Anterior cingulate cortex (tissue), 58 donors: ENCODE measurements at regions not wholly inside any gene's neighbourhood (a gene's known extent, or its start where the extent isn't known, plus 50 kb on each side); places are given as distances from the start of the nearest gene placed in this dataset.

Experiments
- DNase-seq, 58 donors: peaks; one replicate each; lab custom pipeline; 2025; lab: John Stamatoyannopoulos, UW

DNA sequence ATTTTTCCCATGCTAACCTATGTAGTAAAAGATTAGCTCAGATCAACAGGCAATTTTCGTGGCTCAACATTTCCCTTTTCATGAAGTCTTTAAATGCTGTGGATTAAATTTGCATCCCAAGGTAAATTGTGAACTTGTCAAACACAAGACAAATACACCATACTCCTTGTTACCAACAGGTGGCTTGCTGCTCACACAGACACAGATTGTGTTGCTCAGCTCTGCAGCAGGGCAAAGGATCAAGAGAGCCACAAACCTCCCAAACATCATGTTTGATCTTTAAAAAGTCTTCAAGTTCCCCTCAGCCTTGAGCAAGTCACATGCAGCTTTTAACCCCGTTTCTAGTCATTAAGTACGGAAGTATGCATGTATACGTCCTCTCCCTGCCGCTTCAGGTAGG, 119.6 kb upstream of the CNTNAP4 start:
- DNase-seq: no peak

GRCh38 chr16:76162046-76162445, 115.2 kb upstream of the CNTNAP4 start:
- peak in 1 of 58 donors; percentile 25 for DNase-seq

GRCh38 chr16:76164970-76165558, 112.1 kb upstream of the CNTNAP4 start:
- DNase-seq: no peak

- DNase-seq: no peak
Measured at GRCh38 chr16:76175718-76176117, 101.5 kb upstream of the CNTNAP4 start.

DNA sequence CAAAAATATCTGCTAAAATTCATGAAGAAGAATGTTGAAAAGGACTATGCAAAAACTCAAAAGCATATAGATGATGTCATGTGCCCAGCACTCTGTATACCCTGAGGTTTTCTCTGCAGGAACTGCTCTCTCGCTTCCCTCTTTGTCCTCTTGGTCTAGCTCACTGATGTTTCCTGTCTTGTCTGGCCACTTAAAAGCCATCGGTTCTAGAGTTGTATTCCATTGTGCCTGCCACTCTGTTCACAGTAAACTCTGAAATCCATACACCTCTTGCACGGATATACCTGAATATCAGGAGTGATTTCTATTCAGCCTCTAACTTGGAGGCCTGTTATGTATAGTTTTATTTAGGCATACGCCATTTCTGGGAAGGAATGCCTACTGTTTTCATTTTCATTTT, 101.0 kb upstream of the CNTNAP4 start:
- no peak for DNase-seq

- DNase-seq: no peak
Measured at GRCh38 chr16:76176616-76177015, 100.6 kb upstream of the CNTNAP4 start.

DNA sequence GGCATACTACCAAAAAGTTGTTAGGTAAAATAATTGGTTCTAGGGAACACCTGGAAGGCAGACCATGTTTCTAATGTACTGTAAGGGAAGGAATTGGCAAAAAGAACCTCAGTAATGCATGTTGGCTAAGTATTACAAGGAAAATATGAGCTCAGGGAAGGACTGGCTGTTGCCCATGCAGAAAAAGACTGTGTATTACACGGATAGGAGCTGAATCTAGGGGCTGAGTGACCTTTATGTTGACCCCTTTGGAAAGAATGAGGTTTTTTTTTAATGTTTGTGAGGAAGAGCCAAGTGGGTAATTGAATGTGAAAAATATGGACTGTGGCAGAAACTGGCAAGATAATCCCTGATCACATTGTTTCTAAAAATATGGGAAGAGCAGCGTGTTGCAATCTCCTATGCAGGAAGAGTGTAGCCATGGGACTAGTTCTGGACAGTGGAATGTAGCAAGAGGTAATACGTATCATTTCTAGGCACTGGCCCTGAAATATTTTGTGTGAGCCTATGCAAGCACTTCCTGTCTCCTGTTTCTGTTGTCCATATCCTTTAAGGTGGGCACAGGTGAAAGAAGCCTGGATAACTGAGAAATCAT, 95.1 kb upstream of the CNTNAP4 start:
- DNase-seq: no peak

DNA sequence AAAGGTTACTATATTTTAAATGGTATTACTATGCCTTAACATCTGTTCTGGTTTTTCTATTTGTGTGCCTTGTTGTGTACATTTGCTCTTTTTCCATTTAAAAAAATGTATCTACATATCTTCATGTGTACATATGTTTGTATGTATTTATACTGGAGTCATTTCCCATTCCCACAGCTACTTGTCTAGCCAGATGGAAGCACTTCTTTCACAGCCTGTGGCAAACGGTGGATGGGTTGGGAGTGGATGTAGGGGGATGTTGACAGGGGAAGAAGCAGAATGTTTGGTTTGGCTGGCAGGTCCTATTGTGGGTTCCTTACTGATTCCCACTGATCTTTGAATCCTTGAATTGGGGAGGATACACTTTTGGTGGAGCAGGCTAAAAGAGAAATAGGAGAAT, 93.6 kb upstream of the CNTNAP4 start:
- DNase-seq: no peak

- DNase-seq: no peak
Measured at GRCh38 chr16:76190057-76190456, 87.1 kb upstream of the CNTNAP4 start.

- no peak for DNase-seq
Measured at GRCh38 chr16:76190480-76190879, 86.7 kb upstream of the CNTNAP4 start.

DNA sequence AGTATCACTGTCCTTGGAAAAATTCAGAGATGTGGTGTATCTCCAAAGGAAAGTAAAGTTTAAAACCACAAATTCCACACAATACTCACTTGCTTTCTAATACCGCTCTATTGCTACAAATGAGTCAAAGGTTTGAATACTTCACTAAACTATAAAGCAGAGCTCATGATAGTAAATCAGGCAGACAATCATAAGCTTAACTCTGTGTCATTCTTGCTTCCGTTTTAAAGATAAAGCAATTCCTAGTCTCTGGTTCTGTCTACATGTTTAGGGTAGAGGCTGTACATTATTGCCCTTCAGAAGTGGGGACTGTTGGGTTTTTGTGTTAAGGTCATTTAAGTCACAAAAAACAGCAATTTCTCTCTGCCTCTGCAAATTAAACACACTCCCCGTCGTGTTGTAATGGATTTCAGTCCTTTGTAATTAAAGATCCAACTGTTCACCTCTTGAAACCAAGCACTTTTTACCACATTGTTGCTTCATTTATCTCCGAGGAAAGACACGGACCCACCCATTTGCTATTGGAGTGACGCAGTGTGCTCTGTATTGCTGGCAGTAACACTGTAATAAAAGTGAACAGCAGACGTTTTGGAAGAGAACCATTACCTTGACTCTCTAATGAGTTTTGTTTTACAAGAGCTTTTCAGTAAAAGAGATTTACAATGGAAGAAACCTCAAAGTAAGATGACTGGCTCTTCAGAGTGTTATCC, 83.1 kb upstream of the CNTNAP4 start:
- DNase-seq: no peak

DNA sequence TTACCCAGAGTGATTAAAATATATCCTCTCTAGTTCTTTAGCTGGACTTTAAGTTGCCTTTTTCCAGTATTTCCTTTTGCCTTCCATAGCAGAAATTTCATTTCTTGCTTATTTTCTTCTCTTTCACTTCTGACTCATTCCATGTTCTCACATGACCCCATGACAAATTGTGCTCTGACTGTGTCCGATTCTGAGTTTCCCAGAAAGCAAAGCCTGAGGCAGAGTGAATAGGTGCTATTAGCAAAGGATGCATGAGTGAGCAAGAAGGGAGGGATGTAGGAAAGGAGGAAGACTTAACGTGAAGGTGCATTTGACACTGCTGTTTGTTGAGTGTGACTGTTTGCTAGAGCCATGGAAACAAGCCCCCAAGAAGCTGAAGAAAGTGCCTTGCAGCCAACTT, 82.6 kb upstream of the CNTNAP4 start:
- DNase-seq: no peak

DNA sequence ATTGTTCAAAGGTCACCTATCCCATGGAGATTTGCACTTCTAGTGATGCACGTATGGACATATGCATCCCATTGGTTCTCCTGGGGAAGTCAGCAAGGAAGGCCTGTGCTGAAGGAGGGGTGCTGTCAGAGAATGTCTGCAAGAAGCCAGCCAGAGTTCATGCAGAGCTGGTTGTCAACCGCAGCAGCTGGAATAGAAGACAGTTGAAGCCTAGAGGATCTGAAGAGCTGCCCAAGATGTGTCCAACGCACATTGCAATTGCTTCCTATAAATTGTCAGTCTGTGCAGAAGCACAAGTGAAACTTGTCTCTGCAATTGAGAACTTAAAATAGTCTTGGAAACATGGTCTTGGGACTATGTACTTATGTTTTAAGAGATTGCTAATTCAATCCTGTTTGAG, 82.1 kb upstream of the CNTNAP4 start:
- DNase-seq: no peak

GRCh38 chr16:76195648-76196047, 81.6 kb upstream of the CNTNAP4 start:
- DNase-seq: no peak

DNA sequence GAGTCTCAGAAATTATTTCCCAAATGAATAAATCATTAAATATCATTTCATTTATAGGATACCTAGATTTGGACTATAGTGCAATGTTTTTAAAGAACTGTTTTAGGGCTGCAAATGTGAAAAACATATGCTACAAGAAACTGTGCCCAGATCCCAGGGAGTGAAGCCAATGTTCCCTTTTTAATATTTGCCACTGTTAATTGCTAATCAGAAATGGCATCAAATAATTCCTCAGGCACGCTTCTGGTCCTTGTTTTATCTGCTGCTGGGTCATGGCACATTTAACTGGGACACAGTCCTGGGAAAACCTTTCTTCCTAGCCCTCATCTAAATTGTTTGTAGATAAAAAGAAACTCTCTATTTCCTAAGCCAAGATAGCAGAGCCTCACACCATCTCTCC, 79.3 kb upstream of the CNTNAP4 start:
- DNase-seq: no peak

- no peak for DNase-seq
Measured at GRCh38 chr16:76199681-76200220, 77.5 kb upstream of the CNTNAP4 start.

DNA sequence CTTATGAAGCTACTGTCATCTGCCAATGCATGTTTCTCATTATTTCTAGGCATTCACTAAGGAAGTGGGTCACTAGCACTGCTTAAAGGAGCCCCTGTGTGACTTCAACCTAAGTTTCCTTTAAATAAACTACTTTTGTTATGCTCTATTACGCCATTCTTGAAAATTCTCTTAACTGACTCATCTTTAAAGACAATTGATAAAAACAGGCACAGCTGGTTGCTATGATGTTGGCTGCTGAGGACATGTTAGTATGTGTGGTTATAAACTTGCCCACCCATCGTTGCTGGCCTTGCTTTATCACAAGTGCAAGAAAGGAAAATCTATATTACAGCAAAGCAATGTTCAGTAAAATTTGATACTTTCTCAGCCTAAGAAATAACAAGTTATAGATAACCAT, 75.8 kb upstream of the CNTNAP4 start:
- DNase-seq: no peak

- no peak for DNase-seq
Measured at GRCh38 chr16:76204249-76204648, 73.0 kb upstream of the CNTNAP4 start.

DNA sequence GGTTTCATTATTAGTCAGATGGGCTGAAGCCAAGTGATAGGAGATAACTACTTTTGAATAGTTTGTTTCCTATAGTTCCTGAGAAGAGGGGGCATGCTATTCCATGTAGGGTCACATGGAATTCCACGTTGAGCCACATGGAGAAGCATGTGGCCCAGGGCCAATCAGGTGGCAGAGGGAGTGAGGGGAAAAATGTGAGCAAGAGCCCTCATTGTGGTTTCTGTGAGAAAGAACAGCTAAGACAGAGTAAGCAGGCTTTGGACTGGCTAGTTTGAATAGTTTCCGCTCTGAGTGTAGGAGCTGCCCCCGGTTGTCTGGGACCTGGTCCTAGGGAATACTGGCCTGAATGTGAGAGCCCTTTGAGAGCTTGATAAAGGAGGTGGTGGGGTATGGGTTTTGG, 69.9 kb upstream of the CNTNAP4 start:
- DNase-seq: no peak

DNA sequence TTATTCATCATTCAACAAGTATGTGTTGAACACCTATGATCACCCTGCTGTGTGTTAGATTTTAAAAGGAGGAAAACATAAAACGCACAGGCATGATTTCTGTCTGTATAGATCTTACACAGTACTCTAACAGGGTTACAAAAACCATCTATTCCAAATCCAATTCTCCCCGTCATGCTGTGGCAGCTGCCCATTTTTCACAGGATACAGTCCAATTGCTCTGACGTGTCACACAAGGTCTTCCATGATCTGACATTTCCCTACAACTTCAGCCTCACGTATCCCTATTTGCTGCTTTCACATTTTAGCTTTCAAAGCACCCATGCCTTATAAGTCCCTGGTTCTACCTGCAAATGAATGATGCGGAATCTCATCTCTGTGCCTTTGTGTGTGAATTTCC, 67.0 kb upstream of the CNTNAP4 start:
- no peak for DNase-seq

- DNase-seq: no peak
Measured at GRCh38 chr16:76213860-76214259, 63.3 kb upstream of the CNTNAP4 start.

DNA sequence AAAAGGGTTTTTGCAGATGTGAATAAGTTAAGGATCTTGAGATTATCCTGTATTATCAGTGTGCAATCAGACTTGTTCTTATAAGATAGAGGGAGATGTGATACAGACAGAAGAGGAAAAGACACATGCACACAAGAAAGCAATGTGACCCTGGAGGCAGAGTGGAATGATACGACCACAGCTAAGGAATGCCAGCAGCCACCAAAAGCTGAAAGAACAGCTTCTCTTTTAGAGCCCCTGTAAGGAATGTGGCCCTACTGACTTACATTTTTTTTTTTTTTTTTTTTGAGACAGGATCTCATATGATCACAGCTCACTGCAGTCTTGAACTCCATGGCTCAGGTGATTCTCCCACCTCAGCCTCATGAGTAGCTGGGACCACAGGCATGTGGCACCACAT, 62.3 kb upstream of the CNTNAP4 start:
- no peak for DNase-seq
